ENCODE measurements at regions not wholly inside any gene's neighbourhood (a gene's known extent, or its start where the extent isn't known, plus 50 kb on each side); places are given as distances from the start of the nearest gene placed in this dataset.

- TF ChIP-seq EZH2 (IDR thresholded peaks at IDR 0.05; ENCODE audit: insufficient read depth, poor library complexity, severe bottlenecking) (no peak), EZH2phosphoT487 (IDR thresholded peaks at IDR 0.05; ENCODE audit: insufficient read depth, low read depth) (no peak)
Measured at GRCh38 chr5:170161069-170161468, 55.4 kb downstream of the FOXI1 start.
